Fibroblast of mammary gland (primary cell): ENCODE measurements at regions not wholly inside any gene's neighbourhood (a gene's known extent, or its start where the extent isn't known, plus 50 kb on each side); places are given as distances from the start of the nearest gene placed in this dataset.

Experiments used
- DNase-seq: peaks from one replicate; pipeline ENCODE4 v3.0.0-alpha.2; 2010; ENCODE audit warnings: low read depth
- H3K4me3 ChIP-seq: 2 replicates; pipeline ENCODE4 v1.5.1; 2011; ENCODE audit warnings: low read depth, mild to moderate bottlenecking, low read length, moderate library complexity; ENCODE audit not compliant: control insufficient read depth
- CTCF ChIP-seq: conservative IDR thresholded peaks from 2 replicates; pipeline ENCODE4 v1.5.1; 2011; ENCODE audit warnings: low read depth, low read length, inconsistent platforms; ENCODE audit not compliant: control insufficient read depth, insufficient read depth

- DNase-seq = no peak
- TF ChIP-seq CTCF = no peak
- no peak overlapping the region for H3K4me3 ChIP-seq
Measured at GRCh38 chr11:19350160-19350559, 109.4 kb upstream of the E2F8 start.

DNA sequence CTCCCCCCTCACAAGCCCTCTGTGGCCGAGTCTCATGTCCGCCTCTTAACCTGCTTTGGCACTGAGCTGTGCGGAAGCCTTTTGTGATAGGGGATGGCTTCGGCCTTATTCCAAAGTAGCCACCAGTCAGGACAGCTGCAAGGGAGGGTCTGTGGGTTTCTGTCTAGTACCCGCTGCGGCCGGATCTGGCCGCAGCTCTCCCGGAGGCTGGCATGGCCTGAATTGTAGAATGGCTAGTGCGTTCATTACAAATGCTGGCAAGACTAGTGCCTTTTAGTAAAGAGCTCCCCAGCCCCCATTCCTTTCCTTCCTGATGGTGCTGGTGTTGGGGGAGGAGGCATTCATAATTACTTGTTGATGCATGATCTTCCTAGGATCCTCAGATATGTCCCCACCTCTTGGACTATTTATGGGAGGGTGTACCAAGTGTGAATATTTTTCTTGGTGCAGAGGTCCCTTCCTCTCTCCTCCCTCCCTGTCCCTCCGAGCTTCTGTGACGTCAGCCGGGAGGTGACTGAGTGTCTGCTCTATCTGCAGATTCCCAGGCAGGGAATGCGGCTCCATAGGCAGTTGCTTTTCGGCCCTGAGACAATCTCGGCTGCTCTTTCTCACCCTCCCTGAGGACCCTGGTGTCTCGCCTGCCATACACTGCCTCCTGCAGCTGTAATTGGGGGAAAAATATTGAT lies 108.7 kb upstream of the E2F8 start:
- TF ChIP-seq CTCF = no peak
- H3K4me3 ChIP-seq = no peak overlapping the region
- DNase-seq = peak; percentile 42

DNA sequence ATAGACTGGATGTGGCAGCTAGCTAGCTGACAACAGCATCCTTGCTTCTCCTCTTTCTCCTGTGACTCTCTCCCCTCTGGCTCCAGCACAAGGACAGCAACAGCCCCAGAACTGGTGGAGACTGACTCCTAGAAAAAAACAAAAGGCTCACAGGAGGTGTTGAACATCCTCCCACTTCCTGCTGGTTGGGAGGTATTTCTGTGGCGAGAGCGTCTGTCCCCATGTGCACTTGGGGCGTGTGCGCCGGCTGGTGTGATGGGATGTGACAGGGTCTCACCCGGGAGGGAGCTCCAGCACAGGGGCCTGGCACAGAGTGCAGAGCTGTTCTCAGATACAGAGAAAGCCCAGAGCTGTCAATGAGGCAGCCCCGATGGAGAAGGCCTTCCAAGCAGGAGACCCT lies 107.2 kb upstream of the E2F8 start:
- no peak overlapping the region for H3K4me3 ChIP-seq
- DNase-seq = no peak
- no peak for TF ChIP-seq CTCF

GRCh38 chr11:19345848-19346681 lies 105.3 kb upstream of the E2F8 start:
- no peak for TF ChIP-seq CTCF
- H3K4me3 ChIP-seq = peak overlapping the region; percentile 91
- peak; percentile 56 for DNase-seq

DNA sequence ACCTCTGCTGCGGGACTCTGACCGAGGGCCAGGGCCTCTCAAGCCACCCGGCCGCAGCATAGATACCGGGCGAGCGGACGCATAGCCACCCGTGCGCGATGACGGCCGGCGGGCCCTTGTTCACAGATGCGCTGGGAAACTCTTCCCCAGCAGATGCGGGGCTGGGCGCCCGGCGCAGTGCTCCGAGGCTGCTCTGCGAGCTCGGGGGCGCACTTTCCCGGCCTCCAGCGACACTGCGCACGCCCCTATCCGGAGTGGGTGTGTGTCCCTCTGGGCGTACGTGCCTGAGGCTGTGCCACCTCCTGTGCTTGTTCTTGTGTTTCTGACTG lies 104.7 kb upstream of the E2F8 start:
- no peak for TF ChIP-seq CTCF
- DNase-seq = peak; percentile 40
- H3K4me3 ChIP-seq = peak overlapping the region; percentile 91

GRCh38 chr11:19344661-19345518 lies 104.1 kb upstream of the E2F8 start:
- peak overlapping the region; percentile 91 for H3K4me3 ChIP-seq
- TF ChIP-seq CTCF = no peak

More at GRCh38 chr11:19344661-19345518, 104.1 kb upstream of the E2F8 start:
- DNase-seq = peak; percentile 59
